Suppressor macrophage treated with lipopolysaccharide for 1 hour (primary cell): ENCODE measurements at regions not wholly inside any gene's neighbourhood (a gene's known extent, or its start where the extent isn't known, plus 50 kb on each side); places are given as distances from the start of the nearest gene placed in this dataset.

Experiments used
- DNase-seq, 3 donors: peaks; one replicate each; pipeline ENCODE4 v3.0.0-alpha.2; 2020 to 2022

- no peak for DNase-seq
Observed at GRCh38 chr13:59182241-59182640, 981.5 kb downstream of the DIAPH3 start.

DNA sequence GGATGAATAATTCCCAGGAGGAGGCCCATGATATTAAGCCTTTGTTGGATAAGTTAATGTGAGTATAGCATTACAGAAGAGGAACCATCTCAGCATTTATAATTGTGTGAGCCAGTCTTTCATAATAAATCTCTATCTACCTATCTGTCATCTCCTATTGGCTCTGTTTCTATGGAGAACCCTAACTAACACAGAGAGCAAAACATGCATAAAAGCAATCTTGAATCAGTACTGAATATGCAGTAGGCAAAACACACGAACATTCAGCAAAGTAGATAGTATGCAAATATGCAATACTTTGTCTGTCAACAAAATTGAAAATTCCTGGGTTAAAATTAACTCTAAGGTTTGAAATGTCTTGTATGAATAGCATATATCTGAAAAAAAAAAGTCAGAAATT lies 966.3 kb downstream of the DIAPH3 start:
- DNase-seq = no peak

GRCh38 chr13:59201841-59202240 lies 961.9 kb downstream of the DIAPH3 start:
- no peak for DNase-seq

GRCh38 chr13:59203855-59204254 lies 959.9 kb downstream of the DIAPH3 start:
- no peak for DNase-seq

- no peak for DNase-seq
Observed at GRCh38 chr13:59205501-59205900, 958.2 kb downstream of the DIAPH3 start.

GRCh38 chr13:59208405-59209195 lies 955.1 kb downstream of the DIAPH3 start:
- no peak for DNase-seq

- no peak for DNase-seq
Observed at GRCh38 chr13:59210543-59210942, 953.2 kb downstream of the DIAPH3 start.

GRCh38 chr13:59211606-59212005 lies 952.1 kb downstream of the DIAPH3 start:
- no peak for DNase-seq

DNA sequence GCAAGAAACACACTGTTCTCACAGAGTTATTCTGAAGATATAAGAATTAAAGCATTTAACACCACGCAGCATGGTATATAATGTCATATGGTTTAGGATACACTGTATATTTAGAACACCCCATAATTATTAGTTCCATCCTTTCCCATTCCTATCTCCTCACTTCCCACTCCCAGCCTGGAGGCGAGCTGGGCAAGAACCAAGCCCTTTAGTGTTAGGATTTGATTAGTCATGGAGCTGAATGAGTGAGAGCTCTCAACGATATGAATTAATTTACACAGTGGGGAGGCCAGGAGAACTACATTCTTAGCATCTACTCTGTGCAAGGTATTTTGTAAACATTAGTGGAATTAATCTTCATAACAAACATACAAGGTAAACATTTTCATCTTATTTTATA lies 934.3 kb downstream of the DIAPH3 start:
- DNase-seq = no peak

DNA sequence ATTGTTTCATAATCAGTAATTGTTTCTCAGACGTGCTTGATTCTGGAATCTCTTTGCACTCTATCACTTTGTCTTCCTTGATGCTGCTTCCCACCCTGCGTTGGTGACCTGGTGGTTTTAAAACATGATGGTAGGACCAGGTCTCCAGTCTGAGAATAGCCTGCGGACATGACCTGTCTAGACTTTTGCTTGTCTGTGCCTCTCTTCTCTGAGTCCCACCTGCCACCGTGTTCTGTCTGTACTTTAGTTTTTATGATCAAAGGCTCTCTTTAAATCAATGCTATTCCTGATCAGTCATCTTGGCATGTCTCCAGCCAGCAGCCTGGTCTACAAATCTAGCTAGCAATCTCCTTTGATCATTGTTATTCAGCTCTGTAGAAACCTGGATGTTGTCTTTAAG lies 933.9 kb downstream of the DIAPH3 start:
- no peak for DNase-seq

DNA sequence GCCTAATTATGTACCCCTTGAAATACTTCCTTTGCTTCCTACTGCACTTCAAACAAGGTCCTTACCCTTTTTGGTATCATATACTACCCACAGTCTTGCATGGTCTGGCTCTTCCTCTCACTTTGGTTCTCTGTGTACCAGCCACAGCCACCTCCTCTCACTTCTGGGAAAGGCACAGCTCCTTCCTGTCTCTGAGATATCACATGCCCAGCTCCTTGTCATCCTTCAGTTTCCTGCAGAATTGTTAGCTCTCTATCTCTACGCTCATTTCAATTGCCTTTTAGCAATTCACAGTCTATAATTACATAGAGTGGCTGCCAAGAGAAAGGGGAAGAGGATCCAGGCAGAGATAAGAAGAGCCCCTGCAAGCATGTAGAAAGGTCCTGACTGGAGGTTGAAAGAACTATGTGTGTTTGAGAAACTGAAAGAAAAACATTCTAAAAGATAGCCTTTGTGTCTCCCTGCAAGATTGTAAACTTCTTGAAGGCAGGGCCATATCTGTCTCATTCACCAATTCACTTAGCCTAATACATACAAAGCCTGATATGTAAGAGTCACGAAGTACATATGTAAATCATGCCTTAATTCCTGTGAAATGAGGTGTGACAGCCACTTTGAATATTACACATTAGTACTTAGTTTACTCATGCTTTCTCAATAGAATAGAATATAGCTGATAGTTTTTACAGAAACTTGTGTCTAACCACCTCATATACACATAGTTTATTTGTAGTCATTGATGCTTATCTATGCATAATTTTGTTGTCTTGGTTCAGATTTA lies 933.1 kb downstream of the DIAPH3 start:
- no peak for DNase-seq

- no peak for DNase-seq
Observed at GRCh38 chr13:59236309-59236919, 927.3 kb downstream of the DIAPH3 start.

GRCh38 chr13:59236944-59237343 lies 926.8 kb downstream of the DIAPH3 start:
- DNase-seq = no peak

DNA sequence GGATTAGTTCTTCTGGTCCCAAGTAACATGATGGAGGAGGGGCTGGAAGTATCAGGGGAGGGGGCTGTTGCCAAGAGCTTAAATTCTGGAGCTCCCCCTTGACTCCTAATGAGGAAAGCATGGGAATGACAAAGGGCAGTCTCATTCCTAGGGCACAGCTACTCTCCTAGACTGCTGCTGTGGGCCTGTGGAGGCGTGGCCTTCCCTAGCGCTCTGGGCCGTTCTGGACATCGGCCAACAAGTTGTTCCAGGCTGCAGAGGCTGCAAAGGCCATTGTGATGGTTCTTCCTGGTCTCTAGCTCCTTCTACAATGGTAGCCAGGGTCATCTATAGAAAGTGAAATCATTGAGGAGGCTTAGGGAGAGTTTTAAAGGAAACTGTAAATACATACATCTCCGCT lies 916.6 kb downstream of the DIAPH3 start:
- DNase-seq = no peak

GRCh38 chr13:59250336-59251189 lies 913.2 kb downstream of the DIAPH3 start:
- DNase-seq = no peak

GRCh38 chr13:59259165-59260000 lies 904.3 kb downstream of the DIAPH3 start:
- DNase-seq = no peak

DNA sequence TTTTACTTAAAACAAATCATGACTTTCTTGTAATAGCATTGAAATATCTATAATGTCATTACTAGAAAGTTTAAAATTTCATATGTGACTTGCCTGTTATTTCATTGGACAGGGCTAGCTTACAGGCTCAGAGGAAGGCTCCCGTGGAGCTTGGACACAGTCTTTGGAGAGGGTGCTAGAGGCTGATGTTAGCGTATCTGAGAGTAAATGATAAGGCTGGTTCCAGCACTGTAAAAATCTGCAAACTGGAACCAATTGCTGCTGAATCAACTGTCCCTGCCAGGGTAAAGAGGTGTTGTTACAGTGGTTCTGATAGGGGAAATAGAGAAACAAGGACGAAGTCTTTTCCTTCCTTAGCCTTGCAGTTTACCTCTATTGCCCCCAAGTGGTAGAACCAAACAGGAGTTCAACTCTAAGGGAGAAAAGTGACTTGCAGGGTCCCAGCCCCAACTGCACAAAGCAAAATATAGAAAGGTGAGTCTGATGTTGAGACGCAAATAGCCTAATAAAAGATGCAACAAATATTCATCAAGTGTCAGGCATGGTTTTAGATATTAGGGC lies 901.7 kb downstream of the DIAPH3 start:
- no peak for DNase-seq

- no peak for DNase-seq
Observed at GRCh38 chr13:59263531-59263930, 900.2 kb downstream of the DIAPH3 start.

- no peak for DNase-seq
Observed at GRCh38 chr13:59266478-59267063, 897.2 kb downstream of the DIAPH3 start.

- no peak for DNase-seq
Observed at GRCh38 chr13:59269476-59269875, 894.3 kb downstream of the DIAPH3 start.

DNA sequence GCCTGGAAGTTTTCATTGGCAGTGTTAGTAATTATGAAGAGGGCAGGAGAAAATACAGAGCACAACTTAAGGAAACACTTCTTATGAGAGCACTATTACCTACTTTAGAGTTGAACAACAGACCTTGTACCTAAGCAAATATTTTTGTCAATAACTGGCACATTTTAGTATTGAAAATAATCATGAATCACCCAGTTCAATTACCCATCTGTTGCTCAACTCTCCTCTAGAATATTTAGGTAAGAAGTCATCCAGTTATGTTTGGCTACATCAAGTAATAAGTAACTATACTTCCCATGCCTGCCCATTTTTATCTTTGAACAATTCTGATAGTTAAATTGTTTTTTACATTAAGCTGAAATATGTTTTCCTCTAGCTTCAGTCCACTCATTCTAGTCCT lies 893.4 kb downstream of the DIAPH3 start:
- no peak for DNase-seq
